ENCODE measurements at regions not wholly inside any gene's neighbourhood (a gene's known extent, or its start where the extent isn't known, plus 50 kb on each side); places are given as distances from the start of the nearest gene placed in this dataset.

- H3K36me3 ChIP-seq (ENCODE audit: control insufficient read depth in 4 of 4, insufficient read depth in 4 of 4, low read length in 3 of 4): no peaks in the 10 kb centered on the region
- H3K4me1 ChIP-seq (ENCODE audit: control extremely low read depth in 1 of 4, control insufficient read depth in 4 of 4, insufficient read depth in 4 of 4, low read length in 3 of 4): no peaks in the 10 kb centered on the region
- no peaks in the 10 kb centered on the region for H3K27me3 ChIP-seq (replicated peaks in 2 of 5; ENCODE audit: control insufficient read depth in 4 of 5, insufficient read depth in 5 of 5, low read length in 4 of 5)
- H3K4me3 ChIP-seq (ENCODE audit: control insufficient read depth in 1 of 7, extremely low read depth in 1 of 7, insufficient read depth in 4 of 7, low read depth in 2 of 7, low read length in 6 of 7): no peak overlapping the region
- ChIA-PET POLR2A (no interaction called here), CTCF (no interaction called here)
- H3K9me3 ChIP-seq (ENCODE audit: control extremely low read depth in 1 of 5, control insufficient read depth in 4 of 5, insufficient read depth in 2 of 5, low read depth in 1 of 5, low read length in 4 of 5): no peaks in the 10 kb centered on the region
- no peak for DNase-seq
- 88% methylated on average over 1 of the region's 3 CpGs for WGBS (ENCODE audit: insufficient coverage)
- no peak overlapping the region for H3K27ac ChIP-seq (ENCODE audit: insufficient read depth in 1 of 2, low read depth in 1 of 2, low read length in 2 of 2, poor library complexity in 1 of 2, severe bottlenecking in 2 of 2)
Observed at GRCh38 chr10:62471711-62472110, 97.5 kb downstream of the ZNF365 start.

GRCh38 chr10:62473241-62473640 lies 99.1 kb downstream of the ZNF365 start:
- DNase-seq: no peak
- Histone ChIP-seq H3K36me3 (ENCODE audit: control insufficient read depth in 4 of 4, insufficient read depth in 4 of 4, low read length in 3 of 4) (no peaks in the 10 kb centered on the region), H3K27me3 (replicated peaks in 2 of 5; ENCODE audit: control insufficient read depth in 4 of 5, insufficient read depth in 5 of 5, low read length in 4 of 5) (no peaks in the 10 kb centered on the region), H3K4me1 (ENCODE audit: control extremely low read depth in 1 of 4, control insufficient read depth in 4 of 4, insufficient read depth in 4 of 4, low read length in 3 of 4) (no peaks in the 10 kb centered on the region), H3K4me3 (ENCODE audit: control insufficient read depth in 1 of 7, extremely low read depth in 1 of 7, insufficient read depth in 4 of 7, low read depth in 2 of 7, low read length in 6 of 7) (no peak overlapping the region), H3K27ac (ENCODE audit: insufficient read depth in 1 of 2, low read depth in 1 of 2, low read length in 2 of 2, poor library complexity in 1 of 2, severe bottlenecking in 2 of 2) (no peak overlapping the region), H3K9me3 (ENCODE audit: control extremely low read depth in 1 of 5, control insufficient read depth in 4 of 5, insufficient read depth in 2 of 5, low read depth in 1 of 5, low read length in 4 of 5) (no peaks in the 10 kb centered on the region)
- CTCF ChIA-PET: no interaction called here
- POLR2A ChIA-PET: no interaction called here
- WGBS (ENCODE audit: insufficient coverage): 100% methylated on average over 2 of the region's 4 CpGs

GRCh38 chr10:62475551-62475950 lies 101.4 kb downstream of the ZNF365 start:
- ChIA-PET CTCF (no interaction called here), POLR2A (no interaction called here)
- Histone ChIP-seq H3K27me3 (replicated peaks in 2 of 5; ENCODE audit: control insufficient read depth in 4 of 5, insufficient read depth in 5 of 5, low read length in 4 of 5) (no peaks in the 10 kb centered on the region), H3K4me3 (ENCODE audit: control insufficient read depth in 1 of 7, extremely low read depth in 1 of 7, insufficient read depth in 4 of 7, low read depth in 2 of 7, low read length in 6 of 7) (no peak overlapping the region), H3K27ac (ENCODE audit: insufficient read depth in 1 of 2, low read depth in 1 of 2, low read length in 2 of 2, poor library complexity in 1 of 2, severe bottlenecking in 2 of 2) (no peak overlapping the region), H3K9me3 (ENCODE audit: control extremely low read depth in 1 of 5, control insufficient read depth in 4 of 5, insufficient read depth in 2 of 5, low read depth in 1 of 5, low read length in 4 of 5) (no peaks in the 10 kb centered on the region), H3K36me3 (ENCODE audit: control insufficient read depth in 4 of 4, insufficient read depth in 4 of 4, low read length in 3 of 4) (no peaks in the 10 kb centered on the region), H3K4me1 (ENCODE audit: control extremely low read depth in 1 of 4, control insufficient read depth in 4 of 4, insufficient read depth in 4 of 4, low read length in 3 of 4) (no peaks in the 10 kb centered on the region)
- 98% methylated on average over 6 of the region's 6 CpGs for WGBS (ENCODE audit: insufficient coverage)
- no peak for DNase-seq

GRCh38 chr10:62479523-62479922 lies 105.4 kb downstream of the ZNF365 start:
- DNase-seq: no peak
- Histone ChIP-seq H3K27ac (ENCODE audit: insufficient read depth in 1 of 2, low read depth in 1 of 2, low read length in 2 of 2, poor library complexity in 1 of 2, severe bottlenecking in 2 of 2) (no peak overlapping the region), H3K4me3 (ENCODE audit: control insufficient read depth in 1 of 7, extremely low read depth in 1 of 7, insufficient read depth in 4 of 7, low read depth in 2 of 7, low read length in 6 of 7) (no peak overlapping the region), H3K36me3 (ENCODE audit: control insufficient read depth in 4 of 4, insufficient read depth in 4 of 4, low read length in 3 of 4) (no peaks in the 10 kb centered on the region), H3K27me3 (replicated peaks in 2 of 5; ENCODE audit: control insufficient read depth in 4 of 5, insufficient read depth in 5 of 5, low read length in 4 of 5) (no peaks in the 10 kb centered on the region), H3K4me1 (ENCODE audit: control extremely low read depth in 1 of 4, control insufficient read depth in 4 of 4, insufficient read depth in 4 of 4, low read length in 3 of 4) (no peaks in the 10 kb centered on the region), H3K9me3 (ENCODE audit: control extremely low read depth in 1 of 5, control insufficient read depth in 4 of 5, insufficient read depth in 2 of 5, low read depth in 1 of 5, low read length in 4 of 5) (no peaks in the 10 kb centered on the region)
- POLR2A ChIA-PET: no interaction called here
- WGBS (ENCODE audit: insufficient coverage): 100% methylated on average over 2 of the region's 4 CpGs
- CTCF ChIA-PET: no interaction called here

GRCh38 chr10:62480196-62480595 lies 106.0 kb downstream of the ZNF365 start:
- Histone ChIP-seq H3K27me3 (replicated peaks in 2 of 5; ENCODE audit: control insufficient read depth in 4 of 5, insufficient read depth in 5 of 5, low read length in 4 of 5) (no peaks in the 10 kb centered on the region), H3K27ac (ENCODE audit: insufficient read depth in 1 of 2, low read depth in 1 of 2, low read length in 2 of 2, poor library complexity in 1 of 2, severe bottlenecking in 2 of 2) (no peak overlapping the region), H3K4me1 (ENCODE audit: control extremely low read depth in 1 of 4, control insufficient read depth in 4 of 4, insufficient read depth in 4 of 4, low read length in 3 of 4) (no peaks in the 10 kb centered on the region), H3K4me3 (ENCODE audit: control insufficient read depth in 1 of 7, extremely low read depth in 1 of 7, insufficient read depth in 4 of 7, low read depth in 2 of 7, low read length in 6 of 7) (no peak overlapping the region), H3K36me3 (ENCODE audit: control insufficient read depth in 4 of 4, insufficient read depth in 4 of 4, low read length in 3 of 4) (no peaks in the 10 kb centered on the region), H3K9me3 (ENCODE audit: control extremely low read depth in 1 of 5, control insufficient read depth in 4 of 5, insufficient read depth in 2 of 5, low read depth in 1 of 5, low read length in 4 of 5) (no peaks in the 10 kb centered on the region)
- CTCF ChIA-PET: interaction anchor here (0.6 kb wide), 1 partner anchor 1102 kb away, joined by 3 read pairs; no protein-coding TSS in a partner anchor
- POLR2A ChIA-PET: no interaction called here
- no CpG with 5 or more reads among the region's 1 CpG for WGBS (ENCODE audit: insufficient coverage)
- DNase-seq: no peak

- no peaks in the 10 kb centered on the region for H3K4me1 ChIP-seq (ENCODE audit: control extremely low read depth in 1 of 4, control insufficient read depth in 4 of 4, insufficient read depth in 4 of 4, low read length in 3 of 4)
- H3K4me3 ChIP-seq (ENCODE audit: control insufficient read depth in 1 of 7, extremely low read depth in 1 of 7, insufficient read depth in 4 of 7, low read depth in 2 of 7, low read length in 6 of 7): no peak overlapping the region
- POLR2A ChIA-PET: no interaction called here
- H3K9me3 ChIP-seq (ENCODE audit: control extremely low read depth in 1 of 5, control insufficient read depth in 4 of 5, insufficient read depth in 2 of 5, low read depth in 1 of 5, low read length in 4 of 5): no peaks in the 10 kb centered on the region
- H3K27me3 ChIP-seq (replicated peaks in 2 of 5; ENCODE audit: control insufficient read depth in 4 of 5, insufficient read depth in 5 of 5, low read length in 4 of 5): no peaks in the 10 kb centered on the region
- H3K27ac ChIP-seq (ENCODE audit: insufficient read depth in 1 of 2, low read depth in 1 of 2, low read length in 2 of 2, poor library complexity in 1 of 2, severe bottlenecking in 2 of 2): no peak overlapping the region
- WGBS (ENCODE audit: insufficient coverage): 100% methylated on average over 1 of the region's 1 CpG
- DNase-seq: no peak
- no peaks in the 10 kb centered on the region for H3K36me3 ChIP-seq (ENCODE audit: control insufficient read depth in 4 of 4, insufficient read depth in 4 of 4, low read length in 3 of 4)
- CTCF ChIA-PET: no interaction called here
Observed at GRCh38 chr10:62482581-62482980, 108.4 kb downstream of the ZNF365 start.

- Histone ChIP-seq H3K9me3 (ENCODE audit: control extremely low read depth in 1 of 5, control insufficient read depth in 4 of 5, insufficient read depth in 2 of 5, low read depth in 1 of 5, low read length in 4 of 5) (no peaks in the 10 kb centered on the region), H3K4me3 (ENCODE audit: control insufficient read depth in 1 of 7, extremely low read depth in 1 of 7, insufficient read depth in 4 of 7, low read depth in 2 of 7, low read length in 6 of 7) (no peak overlapping the region), H3K27me3 (replicated peaks in 2 of 5; ENCODE audit: control insufficient read depth in 4 of 5, insufficient read depth in 5 of 5, low read length in 4 of 5) (peaks cover 0 to 15% (median 5%) of the 10 kb centered on the region in 5 experiments), H3K4me1 (ENCODE audit: control extremely low read depth in 1 of 4, control insufficient read depth in 4 of 4, insufficient read depth in 4 of 4, low read length in 3 of 4) (peaks cover 4 to 18% (median 10%) of the 10 kb centered on the region in 4 experiments), H3K36me3 (ENCODE audit: control insufficient read depth in 4 of 4, insufficient read depth in 4 of 4, low read length in 3 of 4) (no peaks in the 10 kb centered on the region), H3K27ac (ENCODE audit: insufficient read depth in 1 of 2, low read depth in 1 of 2, low read length in 2 of 2, poor library complexity in 1 of 2, severe bottlenecking in 2 of 2) (no peak overlapping the region)
- no peak for DNase-seq
- ChIA-PET CTCF (interaction anchor here (1.2 to 1.5 kb wide), 2 partner anchors 11 to 331 kb away, joined by 3 to 4 read pairs; no protein-coding TSS in a partner anchor), POLR2A (interaction anchor here (0.7 kb wide), 1 partner anchor 175 kb away, joined by 3 read pairs; no protein-coding TSS in a partner anchor)
Observed at GRCh38 chr10:62491597-62491996, 117.4 kb downstream of the ZNF365 start.

Data from common myeloid progenitor, CD34-positive (primary cell).